CD4-positive, alpha-beta T cell (primary cell): ENCODE measurements at regions not wholly inside any gene's neighbourhood (a gene's known extent, or its start where the extent isn't known, plus 50 kb on each side); places are given as distances from the start of the nearest gene placed in this dataset.

Source experiments
- ATAC-seq: fragments of 200-7000 bp; cut with Tn5 transposase; one replicate; pipeline ENCODE4 v1.10.0; 2022; ENCODE audit warnings: mild to moderate bottlenecking; ENCODE audit not compliant: poor library complexity
- CTCF ChIA-PET: fragments of 350-600 bp; sonication (Branson Sonifier 250); formaldehyde crosslinking; loops from one replicate; lab custom pipeline; 2021; ENCODE audit warnings: antibody characterized with exemption, inconsistent platforms; lab: Charles Lee
- POLR2A ChIA-PET: fragments of 350-600 bp; sonication (Branson Sonifier 250); formaldehyde crosslinking; loops from one replicate; lab custom pipeline; 2021; ENCODE audit warnings: antibody characterized with exemption, inconsistent platforms; lab: Charles Lee
- DNase-seq, 14 experiments: peaks; one replicate each; pipeline ENCODE4 v3.0.0-alpha.2; 2013 to 2020; ENCODE audit warnings: mixed read lengths in 2 of 14
- H3K27ac ChIP-seq, 2 donors: one replicate each; pipeline versions ENCODE4 v1.5.1 to v1.7.0; 2013; ENCODE audit warnings: low read length in 2 of 2, low read depth in 1 of 2, mild to moderate bottlenecking in 1 of 2
- H3K27me3 ChIP-seq, 2 experiments: 1 replicate in 1 of 2; 2 replicates in 1 of 2; pipeline versions ENCODE4 v1.6.1 to v1.7.0; 2013; ENCODE audit warnings: low read length in 2 of 2, control low read depth in 1 of 2, mild to moderate bottlenecking in 1 of 2, moderate library complexity in 1 of 2; ENCODE audit not compliant: insufficient read depth in 2 of 2, control insufficient read depth in 1 of 2
- H3K36me3 ChIP-seq: one replicate; pipeline ENCODE4 v1.6.1; 2013; ENCODE audit warnings: low read length, control low read depth; ENCODE audit not compliant: insufficient read depth
- H3K4me1 ChIP-seq: one replicate; pipeline ENCODE4 v1.6.1; 2013; ENCODE audit warnings: low read length, control low read depth; ENCODE audit not compliant: insufficient read depth
- H3K4me3 ChIP-seq: one replicate; pipeline ENCODE4 v1.5.1; 2013; ENCODE audit warnings: mild to moderate bottlenecking, low read length, moderate library complexity
- H3K9me3 ChIP-seq, 2 experiments: 1 replicate in 1 of 2; 2 replicates in 1 of 2; pipeline versions ENCODE4 v1.6.1 to v1.7.0; 2013; ENCODE audit warnings: low read length in 2 of 2, mild to moderate bottlenecking in 2 of 2, control low read depth in 1 of 2, moderate library complexity in 1 of 2; ENCODE audit not compliant: control insufficient read depth in 1 of 2, insufficient read depth in 1 of 2
- H3K27ac Mint-ChIP-seq: one replicate; pipeline ENCODE4 v1.8.0; 2020; ENCODE audit warnings: mixed read lengths
- H3K27me3 Mint-ChIP-seq: one replicate; pipeline ENCODE4 v1.8.0; 2021; ENCODE audit warnings: mixed read lengths
- H3K36me3 Mint-ChIP-seq: one replicate; pipeline ENCODE4 v1.8.0; 2021; ENCODE audit warnings: low read depth, mixed read lengths
- H3K4me1 Mint-ChIP-seq: one replicate; pipeline ENCODE4 v1.8.0; 2021; ENCODE audit warnings: low read depth, mixed read lengths
- H3K4me3 Mint-ChIP-seq: one replicate; pipeline ENCODE4 v1.8.0; 2020; ENCODE audit warnings: mild to moderate bottlenecking, mixed read lengths
- H3K9me3 Mint-ChIP-seq: one replicate; pipeline ENCODE4 v1.8.0; 2020; ENCODE audit warnings: mixed read lengths
- CTCF ChIP-seq: fragments of 200-600 bp; IDR thresholded peaks from one replicate; pipeline ENCODE4 v1.8.0; 2022; ENCODE audit warnings: antibody characterized with exemption, mild to moderate bottlenecking
- intact Hi-C, 2 experiments: fragments of 100-400 bp; cut with DNase I in 1 of 2; cut with micrococcal nuclease in 1 of 2; formaldehyde crosslinking; loops; one replicate each; pipeline versions ENCODE4 v1.15.1 to v1.9.0; 2023 to 2025; cut with DNase I, micrococcal nuclease

- CTCF ChIA-PET, result no interaction called here
- Mint-ChIP-seq H3K36me3 (no peaks in the 10 kb centered on the region), H3K27ac (no peak overlapping the region), H3K27me3 (no peaks in the 10 kb centered on the region), H3K9me3 (peaks cover 3% of the 10 kb centered on the region), H3K4me3 (no peak overlapping the region), H3K4me1 (no peaks in the 10 kb centered on the region)
- POLR2A ChIA-PET, result no interaction called here
- H3K4me1 ChIP-seq, result no peaks in the 10 kb centered on the region
- peaks cover 0 to 11% of the 10 kb centered on the region in 2 experiments for H3K9me3 ChIP-seq
- TF ChIP-seq CTCF, result no peak
- H3K36me3 ChIP-seq, result no peaks in the 10 kb centered on the region
- DNase-seq (no peak), ATAC-seq (no peak)
- no peak overlapping the region for H3K4me3 ChIP-seq
- no peak overlapping the region for H3K27ac ChIP-seq
- intact Hi-C loops, result no loop called here
- no peaks in the 10 kb centered on the region for H3K27me3 ChIP-seq
Observed at GRCh38 chrX:99384594-99385374, 1025.3 kb downstream of the PCDH19 start.

GRCh38 chrX:99383786-99384185 is 1026.3 kb downstream of the PCDH19 start:
- Mint-ChIP-seq H3K4me3 (no peak overlapping the region), H3K4me1 (no peaks in the 10 kb centered on the region), H3K27ac (no peak overlapping the region), H3K9me3 (peaks cover 3% of the 10 kb centered on the region), H3K27me3 (no peaks in the 10 kb centered on the region), H3K36me3 (no peaks in the 10 kb centered on the region)
- Histone ChIP-seq H3K9me3 (peaks cover 0 to 11% of the 10 kb centered on the region in 2 experiments), H3K4me1 (no peaks in the 10 kb centered on the region), H3K4me3 (no peak overlapping the region), H3K27ac (no peak overlapping the region), H3K27me3 (no peaks in the 10 kb centered on the region), H3K36me3 (no peaks in the 10 kb centered on the region)
- DNase-seq, result no peak
- intact Hi-C loops, result no loop called here
- ATAC-seq, result no peak
- CTCF ChIA-PET, result no interaction called here
- POLR2A ChIA-PET, result no interaction called here
- TF ChIP-seq CTCF, result no peak

- ChIA-PET POLR2A (no interaction called here), CTCF (no interaction called here)
- H3K27me3 ChIP-seq, result no peaks in the 10 kb centered on the region
- H3K27ac ChIP-seq, result no peak overlapping the region
- H3K36me3 ChIP-seq, result no peaks in the 10 kb centered on the region
- no peak for TF ChIP-seq CTCF
- H3K4me3 ChIP-seq, result no peak overlapping the region
- intact Hi-C loops, result no loop called here
- ATAC-seq, result no peak
- H3K9me3 ChIP-seq, result peaks cover 0 to 3% of the 10 kb centered on the region in 2 experiments
- peaks cover 2% of the 10 kb centered on the region for H3K9me3 Mint-ChIP-seq
- no peaks in the 10 kb centered on the region for H3K4me1 Mint-ChIP-seq
- H3K27ac Mint-ChIP-seq, result no peak overlapping the region
- no peak overlapping the region for H3K4me3 Mint-ChIP-seq
- no peak for DNase-seq
- no peaks in the 10 kb centered on the region for H3K4me1 ChIP-seq
- no peaks in the 10 kb centered on the region for H3K27me3 Mint-ChIP-seq
- no peaks in the 10 kb centered on the region for H3K36me3 Mint-ChIP-seq
Observed at GRCh38 chrX:99371976-99372595, 1038.0 kb downstream of the PCDH19 start.
